Non-pigmented ciliary epithelial cell (primary cell): ENCODE measurements at regions not wholly inside any gene's neighbourhood (a gene's known extent, or its start where the extent isn't known, plus 50 kb on each side); places are given as distances from the start of the nearest gene placed in this dataset.

Experiments
- DNase-seq: peaks from one replicate; pipeline ENCODE4 v3.0.0-alpha.2; 2010; ENCODE audit warnings: low read depth

GRCh38 chr5:171579976-171580411, 160.5 kb downstream of the FGF18 start:
- no peak for DNase-seq

GRCh38 chr5:171580502-171581265, 161.2 kb downstream of the FGF18 start:
- peak; percentile 17 for DNase-seq

- DNase-seq, result no peak
Observed at GRCh38 chr5:171581781-171582180, 162.3 kb downstream of the FGF18 start.

- no peak for DNase-seq
Observed at GRCh38 chr5:171582849-171583248, 163.4 kb downstream of the FGF18 start.

- no peak for DNase-seq
Observed at GRCh38 chr5:171585981-171586380, 166.5 kb downstream of the FGF18 start.

GRCh38 chr5:171586436-171586835, 167.0 kb downstream of the FGF18 start:
- no peak for DNase-seq

- no peak for DNase-seq
Observed at GRCh38 chr5:171588046-171588445, 168.6 kb downstream of the FGF18 start.

- DNase-seq, result no peak
Observed at GRCh38 chr5:171588790-171589189, 169.3 kb downstream of the FGF18 start.

- DNase-seq, result no peak
Observed at GRCh38 chr5:171589461-171589860, 170.0 kb downstream of the FGF18 start.

- DNase-seq, result no peak
Observed at GRCh38 chr5:171592076-171592475, 172.6 kb downstream of the FGF18 start.

GRCh38 chr5:171592736-171593135, 173.3 kb downstream of the FGF18 start:
- no peak for DNase-seq

GRCh38 chr5:171593401-171593800, 174.0 kb downstream of the FGF18 start:
- DNase-seq, result no peak

GRCh38 chr5:171593976-171594375, 174.5 kb downstream of the FGF18 start:
- no peak for DNase-seq

- no peak for DNase-seq
Observed at GRCh38 chr5:171595401-171595800, 176.0 kb downstream of the FGF18 start.

GRCh38 chr5:171595801-171596231, 176.4 kb downstream of the FGF18 start:
- DNase-seq, result peak; percentile 24

GRCh38 chr5:171596391-171596878, 177.0 kb downstream of the FGF18 start:
- DNase-seq, result no peak

- no peak for DNase-seq
Observed at GRCh38 chr5:171597946-171598640, 178.6 kb downstream of the FGF18 start.

GRCh38 chr5:171598641-171599152, 179.2 kb downstream of the FGF18 start:
- no peak for DNase-seq

GRCh38 chr5:171599411-171599810, 180.0 kb downstream of the FGF18 start:
- DNase-seq, result no peak

- DNase-seq, result no peak
Observed at GRCh38 chr5:171599957-171600612, 180.6 kb downstream of the FGF18 start.

GRCh38 chr5:171600741-171601265, 181.4 kb downstream of the FGF18 start:
- DNase-seq, result no peak

GRCh38 chr5:171601266-171601881, 181.9 kb downstream of the FGF18 start:
- no peak for DNase-seq
